Fibroblast of lung (primary cell): ENCODE measurements at regions not wholly inside any gene's neighbourhood (a gene's known extent, or its start where the extent isn't known, plus 50 kb on each side); places are given as distances from the start of the nearest gene placed in this dataset.

Experiments used
- DNase-seq, 2 donors: peaks; one replicate each; pipeline versions ENCODE4 v3.0.0 to v3.0.0-alpha.2; 2010; ENCODE audit warnings: low read depth in 2 of 2
- H2AFZ ChIP-seq: 2 replicates; pipeline ENCODE4 v1.5.1; 2012; ENCODE audit warnings: low read length, control low read depth, inconsistent platforms
- H3K27ac ChIP-seq: 2 replicates; pipeline ENCODE4 v1.5.1; 2011; ENCODE audit warnings: low read length, control low read depth; ENCODE audit not compliant: insufficient read depth
- H3K27me3 ChIP-seq: 2 replicates; pipeline ENCODE4 v1.5.1; 2011; ENCODE audit warnings: mild to moderate bottlenecking, low read length; ENCODE audit not compliant: control insufficient read depth, insufficient read depth
- H3K36me3 ChIP-seq: 2 replicates; pipeline ENCODE4 v1.5.1; 2011; ENCODE audit warnings: low read length; ENCODE audit not compliant: control insufficient read depth, insufficient read depth
- H3K4me1 ChIP-seq: 2 replicates; pipeline ENCODE4 v1.5.1; 2011; ENCODE audit warnings: low read length; ENCODE audit not compliant: control insufficient read depth, insufficient read depth; ENCODE audit errors: extremely low read depth
- H3K4me2 ChIP-seq: 2 replicates; pipeline ENCODE4 v1.5.1; 2011; ENCODE audit warnings: low read length, control low read depth; ENCODE audit not compliant: insufficient read depth; ENCODE audit errors: extremely low read depth
- H3K4me3 ChIP-seq, 4 experiments: fragments of 200-600 bp in 1 of 4; sonication (generic) in 1 of 4; replicated peaks in 1 of 4; 2 replicates each; pipeline ENCODE4 v1.5.1; 2011 to 2016; ENCODE audit warnings: low read length in 4 of 4, low read depth in 3 of 4, mild to moderate bottlenecking in 3 of 4, control low read depth in 2 of 4, inconsistent platforms in 1 of 4, mixed read lengths in 1 of 4; ENCODE audit not compliant: insufficient read depth in 1 of 4; ENCODE audit errors: control extremely low read depth in 1 of 4
- H3K79me2 ChIP-seq: 2 replicates; pipeline ENCODE4 v1.5.1; 2012; ENCODE audit warnings: mild to moderate bottlenecking, low read length, inconsistent platforms; ENCODE audit not compliant: control insufficient read depth, insufficient read depth
- H3K9ac ChIP-seq: 2 replicates; pipeline ENCODE4 v1.5.1; 2011; ENCODE audit warnings: mild to moderate bottlenecking, low read length, control low read depth; ENCODE audit not compliant: insufficient read depth
- H3K9me3 ChIP-seq: 2 replicates; pipeline ENCODE4 v1.5.1; 2012; ENCODE audit warnings: low read depth, low read length; ENCODE audit not compliant: control insufficient read depth, insufficient read depth
- H4K20me1 ChIP-seq: 2 replicates; pipeline ENCODE4 v1.5.1; 2011; ENCODE audit warnings: low read length; ENCODE audit not compliant: control insufficient read depth, insufficient read depth; ENCODE audit errors: extremely low read depth
- EZH2 ChIP-seq: IDR thresholded peaks from 2 replicates; pipeline ENCODE4 v1.5.1; 2012; ENCODE audit warnings: low read length, control low read depth, mild to moderate bottlenecking; ENCODE audit errors: missing control alignments
- TF ChIP-seq, protein P1 (sequence below), 2 donors: IDR thresholded peaks in 1 of 2; conservative IDR thresholded peaks in 1 of 2; 1 replicate in 1 of 2; 2 replicates in 1 of 2; pipeline ENCODE4 v1.5.1; 2011 to 2012; ENCODE audit warnings: low read length in 2 of 2, control low read depth in 1 of 2, inconsistent platforms in 1 of 2, low read depth in 1 of 2, mild to moderate bottlenecking in 1 of 2

DNA sequence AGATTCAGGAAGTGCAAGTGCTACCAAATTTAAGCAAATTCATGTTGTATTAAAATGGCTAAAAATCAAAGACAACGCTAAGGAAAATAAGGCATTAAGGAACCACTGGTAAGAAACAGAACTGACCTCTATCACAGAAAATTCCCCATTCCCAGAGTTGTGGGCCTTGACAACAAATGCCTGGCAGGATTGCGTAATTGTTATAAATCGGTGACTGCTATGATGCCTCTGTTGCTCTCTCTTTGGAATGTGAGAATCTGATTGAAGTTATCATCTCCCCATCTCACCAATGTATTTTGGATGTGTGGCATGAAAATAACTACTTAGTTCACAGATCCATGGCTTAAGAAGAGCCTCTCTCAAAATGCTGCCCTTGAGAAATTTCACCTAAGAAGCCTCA lies 257.3 kb downstream of the OGFRL1 start:
- Histone ChIP-seq H3K27ac (no peak overlapping the region), H2AFZ (no peak overlapping the region), H3K27me3 (no peaks in the 10 kb centered on the region), H4K20me1 (no peaks in the 10 kb centered on the region), H3K36me3 (no peaks in the 10 kb centered on the region), H3K4me2 (no peak overlapping the region), H3K9ac (no peak overlapping the region), H3K4me3 (no peak overlapping the region), H3K4me1 (no peaks in the 10 kb centered on the region), H3K79me2 (no peaks in the 10 kb centered on the region), H3K9me3 (no peaks in the 10 kb centered on the region)
- TF ChIP-seq, protein P1, sequence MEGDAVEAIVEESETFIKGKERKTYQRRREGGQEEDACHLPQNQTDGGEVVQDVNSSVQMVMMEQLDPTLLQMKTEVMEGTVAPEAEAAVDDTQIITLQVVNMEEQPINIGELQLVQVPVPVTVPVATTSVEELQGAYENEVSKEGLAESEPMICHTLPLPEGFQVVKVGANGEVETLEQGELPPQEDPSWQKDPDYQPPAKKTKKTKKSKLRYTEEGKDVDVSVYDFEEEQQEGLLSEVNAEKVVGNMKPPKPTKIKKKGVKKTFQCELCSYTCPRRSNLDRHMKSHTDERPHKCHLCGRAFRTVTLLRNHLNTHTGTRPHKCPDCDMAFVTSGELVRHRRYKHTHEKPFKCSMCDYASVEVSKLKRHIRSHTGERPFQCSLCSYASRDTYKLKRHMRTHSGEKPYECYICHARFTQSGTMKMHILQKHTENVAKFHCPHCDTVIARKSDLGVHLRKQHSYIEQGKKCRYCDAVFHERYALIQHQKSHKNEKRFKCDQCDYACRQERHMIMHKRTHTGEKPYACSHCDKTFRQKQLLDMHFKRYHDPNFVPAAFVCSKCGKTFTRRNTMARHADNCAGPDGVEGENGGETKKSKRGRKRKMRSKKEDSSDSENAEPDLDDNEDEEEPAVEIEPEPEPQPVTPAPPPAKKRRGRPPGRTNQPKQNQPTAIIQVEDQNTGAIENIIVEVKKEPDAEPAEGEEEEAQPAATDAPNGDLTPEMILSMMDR (conservative IDR thresholded peaks at IDR 0.05 in 1 of 2, IDR thresholded peaks at IDR 0.05 in 1 of 2; ENCODE audit: low read depth in 1 of 2, low read length in 2 of 2), result no peak
- no peak for TF ChIP-seq EZH2
- DNase-seq, result no peak

DNA sequence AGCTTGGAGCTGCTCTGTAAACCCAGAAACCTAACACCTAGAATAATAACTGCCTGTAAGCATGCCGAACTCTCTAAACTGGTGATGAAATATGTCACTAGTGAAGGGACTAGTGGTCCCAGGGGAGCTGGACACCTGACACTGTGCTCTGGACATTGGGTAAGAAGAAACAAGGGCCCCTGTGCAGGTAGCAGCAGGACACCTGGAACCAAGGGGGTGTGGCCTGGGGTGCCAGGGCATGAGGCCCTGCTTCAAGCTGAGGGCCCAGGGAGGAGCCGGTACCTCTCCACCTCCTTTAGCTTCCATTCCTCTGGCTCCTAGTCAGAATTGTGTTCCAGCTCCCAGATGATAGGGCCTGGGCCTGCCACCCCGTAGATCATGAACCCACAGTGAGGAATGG lies 263.2 kb downstream of the OGFRL1 start:
- no peak overlapping the region for H3K9ac ChIP-seq

DNA sequence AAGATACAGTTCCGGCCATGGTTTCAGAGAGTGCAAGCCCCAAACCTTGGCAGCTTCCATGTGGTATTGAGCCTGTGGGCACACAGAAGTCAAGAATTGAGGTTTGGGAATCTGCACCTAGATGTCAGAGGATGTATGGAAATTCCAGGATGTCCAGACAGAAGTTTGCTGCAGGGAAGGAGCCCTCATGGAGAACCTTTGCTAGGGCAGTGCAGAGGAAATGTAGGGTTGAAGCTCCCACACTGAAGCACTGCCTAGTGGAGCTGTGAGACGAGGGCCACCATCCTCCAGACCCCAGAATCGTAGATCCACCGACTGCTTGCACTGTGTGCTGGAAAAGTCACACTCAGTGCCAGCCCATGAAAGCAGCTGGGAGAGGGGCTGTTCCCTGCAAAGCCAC lies 267.5 kb downstream of the OGFRL1 start:
- Histone ChIP-seq H3K79me2 (no peaks in the 10 kb centered on the region), H3K4me2 (no peak overlapping the region), H3K4me1 (no peaks in the 10 kb centered on the region), H3K36me3 (no peaks in the 10 kb centered on the region), H3K9me3 (no peaks in the 10 kb centered on the region), H3K27me3 (no peaks in the 10 kb centered on the region), H3K9ac (no peak overlapping the region), H3K4me3 (no peak overlapping the region), H4K20me1 (no peaks in the 10 kb centered on the region), H3K27ac (no peak overlapping the region), H2AFZ (no peak overlapping the region)
- no peak for TF ChIP-seq EZH2
- TF ChIP-seq, protein P1 (conservative IDR thresholded peaks at IDR 0.05 in 1 of 2, IDR thresholded peaks at IDR 0.05 in 1 of 2; ENCODE audit: low read depth in 1 of 2, low read length in 2 of 2), result no peak
- DNase-seq, result no peak

More for the DNA sequence above, 263.2 kb downstream of the OGFRL1 start:
- no peaks in the 10 kb centered on the region for H3K4me1 ChIP-seq
- no peaks in the 10 kb centered on the region for H3K79me2 ChIP-seq
- no peaks in the 10 kb centered on the region for H3K27me3 ChIP-seq
- no peak for DNase-seq
- H2AFZ ChIP-seq, result no peak overlapping the region
- H3K4me3 ChIP-seq, result no peak overlapping the region
- TF ChIP-seq, protein P1 (conservative IDR thresholded peaks at IDR 0.05 in 1 of 2, IDR thresholded peaks at IDR 0.05 in 1 of 2; ENCODE audit: low read depth in 1 of 2, low read length in 2 of 2), result no peak
- TF ChIP-seq EZH2, result no peak
- H3K27ac ChIP-seq, result no peak overlapping the region
- no peaks in the 10 kb centered on the region for H3K36me3 ChIP-seq
- no peak overlapping the region for H3K4me2 ChIP-seq
- H3K9me3 ChIP-seq, result no peaks in the 10 kb centered on the region
- H4K20me1 ChIP-seq, result no peaks in the 10 kb centered on the region
